ENCODE measurements at regions not wholly inside any gene's neighbourhood (a gene's known extent, or its start where the extent isn't known, plus 50 kb on each side); places are given as distances from the start of the nearest gene placed in this dataset.

- no peak overlapping the region for H3K4me3 ChIP-seq (ENCODE audit: low read depth, low read length)
- CTCF ChIA-PET: no interaction called here
- DNase-seq (ENCODE audit: low read depth): no peak
- POLR2A ChIA-PET: no interaction called here
- no peaks in the 10 kb centered on the region for H3K36me3 ChIP-seq (ENCODE audit: control insufficient read depth, insufficient read depth, low read length)
- TF ChIP-seq CTCF (IDR thresholded peaks at IDR 0.05; ENCODE audit: insufficient read depth, low read depth, low read length): no peak
- no peaks in the 10 kb centered on the region for H3K27me3 ChIP-seq (ENCODE audit: control insufficient read depth, insufficient read depth, low read length)
Measured at GRCh38 chr3:34258271-34258998, 460.0 kb downstream of the PDCD6IP start.

GRCh38 chr3:34260271-34261000 is 462.0 kb downstream of the PDCD6IP start:
- ChIA-PET CTCF (interaction anchor here (0.9 to 3.4 kb wide), 17 partner anchors 8 to 1648 kb away, joined by 3 to 12 read pairs (median 3); no protein-coding TSS in a partner anchor), POLR2A (no interaction called here)
- peak; percentile 70 for TF ChIP-seq CTCF (IDR thresholded peaks at IDR 0.05; ENCODE audit: insufficient read depth, low read depth, low read length)
- H3K4me3 ChIP-seq (ENCODE audit: low read depth, low read length): no peak overlapping the region
- no peaks in the 10 kb centered on the region for H3K27me3 ChIP-seq (ENCODE audit: control insufficient read depth, insufficient read depth, low read length)
- H3K36me3 ChIP-seq (ENCODE audit: control insufficient read depth, insufficient read depth, low read length): no peaks in the 10 kb centered on the region
- no peak for DNase-seq (ENCODE audit: low read depth)

- no peak overlapping the region for H3K4me3 ChIP-seq (ENCODE audit: low read depth, low read length)
- no peak for TF ChIP-seq CTCF (IDR thresholded peaks at IDR 0.05; ENCODE audit: insufficient read depth, low read depth, low read length)
- ChIA-PET CTCF (interaction anchor here (0.9 to 3.4 kb wide), 13 partner anchors 10 to 1648 kb away, joined by 3 to 12 read pairs (median 3); no protein-coding TSS in a partner anchor), POLR2A (no interaction called here)
- no peaks in the 10 kb centered on the region for H3K36me3 ChIP-seq (ENCODE audit: control insufficient read depth, insufficient read depth, low read length)
- H3K27me3 ChIP-seq (ENCODE audit: control insufficient read depth, insufficient read depth, low read length): no peaks in the 10 kb centered on the region
- DNase-seq (ENCODE audit: low read depth): no peak
Measured at GRCh38 chr3:34261001-34261385, 462.6 kb downstream of the PDCD6IP start.

- ChIA-PET POLR2A (no interaction called here), CTCF (interaction anchor here (0.7 kb wide), 1 partner anchor 379 kb away, joined by 3 read pairs; no protein-coding TSS in a partner anchor)
- H3K27me3 ChIP-seq (ENCODE audit: control insufficient read depth, insufficient read depth, low read length): no peaks in the 10 kb centered on the region
- no peak for DNase-seq (ENCODE audit: low read depth)
- TF ChIP-seq CTCF (IDR thresholded peaks at IDR 0.05; ENCODE audit: insufficient read depth, low read depth, low read length): no peak
- no peaks in the 10 kb centered on the region for H3K36me3 ChIP-seq (ENCODE audit: control insufficient read depth, insufficient read depth, low read length)
- no peak overlapping the region for H3K4me3 ChIP-seq (ENCODE audit: low read depth, low read length)
Measured at GRCh38 chr3:34263101-34263621, 464.7 kb downstream of the PDCD6IP start.

- ChIA-PET CTCF (interaction anchor here (0.8 kb wide), 1 partner anchor 13 kb away, joined by 4 read pairs; no protein-coding TSS in a partner anchor), POLR2A (no interaction called here)
- no peak for DNase-seq (ENCODE audit: low read depth)
- Histone ChIP-seq H3K27me3 (ENCODE audit: control insufficient read depth, insufficient read depth, low read length) (no peaks in the 10 kb centered on the region), H3K4me3 (ENCODE audit: low read depth, low read length) (no peak overlapping the region), H3K36me3 (ENCODE audit: control insufficient read depth, insufficient read depth, low read length) (no peaks in the 10 kb centered on the region)
- no peak for TF ChIP-seq CTCF (IDR thresholded peaks at IDR 0.05; ENCODE audit: insufficient read depth, low read depth, low read length)
Measured at GRCh38 chr3:34264337-34265041, 466.1 kb downstream of the PDCD6IP start.

All from BJ (cell line).